SK-N-SH (cell line): ENCODE measurements at regions not wholly inside any gene's neighbourhood (a gene's known extent, or its start where the extent isn't known, plus 50 kb on each side); places are given as distances from the start of the nearest gene placed in this dataset.
A peak's percentile ranks its signal among the peaks of the same experiment; 100 is the strongest.

Experiments
- CTCF ChIA-PET: fragments of 300-600, 350-600 bp; formaldehyde crosslinking; extraction: SDS; loops from one replicate; lab custom pipeline; 2021; lab: Yijun Ruan, JAX
- POLR2A ChIA-PET: fragments of 350-600 bp; sonication (Branson Sonifier 250); formaldehyde crosslinking; extraction: SDS; loops from one replicate; lab custom pipeline; 2020; ENCODE audit warnings: antibody characterized with exemption, inconsistent platforms; lab: Yijun Ruan, JAX
- DNase-seq: peaks from one replicate; pipeline ENCODE4 v3.0.0; 2012
- H2AFZ ChIP-seq: fragments of 200-600 bp; sonication (generic); 2 replicates; pipeline ENCODE4 v1.8.1; 2016; ENCODE audit warnings: antibody characterized with exemption, mild to moderate bottlenecking, low read depth
- H3F3A ChIP-seq: fragments of 200-600 bp; sonication (generic); replicated peaks from 2 replicates; pipeline ENCODE3; 2016; ENCODE audit warnings: antibody characterized with exemption, mild to moderate bottlenecking; ENCODE audit not compliant: insufficient read depth
- H3K27ac ChIP-seq, 2 experiments: fragments of 200-500 bp in 1 of 2; fragments of 200-600 bp in 1 of 2; sonication (Bioruptor generic) in 1 of 2; sonication (generic), shearing (Covaris generic) in 1 of 2; 2 replicates each; pipeline versions ENCODE4 v1.5.1 to v1.6.1; 2014 to 2016; ENCODE audit warnings: low read depth in 2 of 2, inconsistent platforms in 1 of 2, low read length in 1 of 2, mild to moderate bottlenecking in 1 of 2, mixed read lengths in 1 of 2
- H3K27me3 ChIP-seq: fragments of 200-600 bp; sonication (generic), shearing (Covaris generic); 2 replicates; pipeline ENCODE4 v1.6.1; 2016; ENCODE audit warnings: mixed run types; ENCODE audit not compliant: insufficient read depth
- H3K36me3 ChIP-seq, 2 experiments: fragments of 200-500 bp in 1 of 2; fragments of 200-600 bp in 1 of 2; sonication (Bioruptor generic) in 1 of 2; sonication (generic) in 1 of 2; replicated peaks in 1 of 2; 2 replicates each; pipeline versions ENCODE3 to v1.5.1; 2014 to 2016; ENCODE audit warnings: low read length in 1 of 2, mild to moderate bottlenecking in 1 of 2; ENCODE audit not compliant: insufficient read depth in 2 of 2, control insufficient read depth in 1 of 2
- H3K4me1 ChIP-seq, 2 experiments: fragments of 200-500 bp in 1 of 2; fragments of 200-600 bp in 1 of 2; sonication (Bioruptor generic) in 1 of 2; sonication (generic), shearing (Covaris generic) in 1 of 2; 2 replicates each; pipeline versions ENCODE4 v1.5.1 to v1.6.1; 2014 to 2016; ENCODE audit warnings: low read depth in 1 of 2, low read length in 1 of 2, mixed run types in 1 of 2; ENCODE audit not compliant: insufficient read depth in 2 of 2, control insufficient read depth in 1 of 2
- H3K4me2 ChIP-seq: fragments of 200-600 bp; sonication (generic), shearing (Covaris generic); 2 replicates; pipeline ENCODE4 v1.6.1; 2017; ENCODE audit warnings: mixed run types
- H3K4me3 ChIP-seq, 2 experiments: fragments of 200-500 bp in 1 of 2; fragments of 200-600 bp in 1 of 2; sonication (Bioruptor generic) in 1 of 2; sonication (generic), shearing (Covaris generic) in 1 of 2; 2 replicates each; pipeline versions ENCODE4 v1.5.1 to v1.8.1; 2014 to 2016; ENCODE audit warnings: low read depth in 2 of 2, inconsistent platforms in 1 of 2, low read length in 1 of 2, mild to moderate bottlenecking in 1 of 2, mixed read lengths in 1 of 2, moderate library complexity in 1 of 2
- H3K79me2 ChIP-seq: fragments of 200-600 bp; sonication (generic); 2 replicates; pipeline ENCODE4 v1.8.1; 2017; ENCODE audit warnings: mild to moderate bottlenecking; ENCODE audit not compliant: insufficient read depth
- H3K9ac ChIP-seq: fragments of 200-600 bp; sonication (generic); 2 replicates; pipeline ENCODE4 v1.6.1; 2017; ENCODE audit warnings: mixed run types
- H3K9me2 ChIP-seq: fragments of 200-600 bp; sonication (generic); 2 replicates; pipeline ENCODE4 v1.6.1; 2017; ENCODE audit warnings: mixed run types
- H3K9me3 ChIP-seq: fragments of 200-600 bp; sonication (generic); 2 replicates; pipeline ENCODE4 v1.6.1; 2017; ENCODE audit warnings: mixed run types, mild to moderate bottlenecking, moderate library complexity
- H4K20me1 ChIP-seq: fragments of 200-600 bp; sonication (generic); 2 replicates; pipeline ENCODE4 v1.6.1; 2017; ENCODE audit warnings: mild to moderate bottlenecking, mixed run types; ENCODE audit not compliant: insufficient read depth
- CHD2 ChIP-seq: fragments of 150-350 bp; IDR thresholded peaks from 2 replicates; pipeline ENCODE4 v1.6.1; 2018; ENCODE audit warnings: low read length; ENCODE audit not compliant: partially characterized antibody
- CTCF ChIP-seq: fragments of 200-600 bp; sonication (generic); IDR thresholded peaks from 2 replicates; pipeline ENCODE4 v1.6.1; 2017; ENCODE audit warnings: antibody characterized with exemption, mild to moderate bottlenecking, moderate library complexity
- EP300 ChIP-seq, 2 experiments: IDR thresholded peaks; 2 replicates each; pipeline versions ENCODE4 v1.4.0 to v1.6.1; 2012; ENCODE audit warnings: borderline replicate concordance in 1 of 2, low read depth in 1 of 2, low read length in 1 of 2
- EZH2phosphoT487 ChIP-seq: fragments of 200-600 bp; sonication (generic); IDR thresholded peaks from 2 replicates; pipeline ENCODE4 v1.6.1; 2017; ENCODE audit warnings: low read depth, mixed run types, mild to moderate bottlenecking, antibody characterized with exemption, moderate library complexity, borderline replicate concordance
- FOSL2 ChIP-seq: IDR thresholded peaks from 2 replicates; pipeline ENCODE4 v1.4.0; 2012; ENCODE audit warnings: low read depth, mild to moderate bottlenecking, moderate library complexity, borderline replicate concordance
- FOXJ3 ChIP-seq: sonication (generic); formaldehyde crosslinking; IDR thresholded peaks from 2 replicates; pipeline ENCODE4 v1.5.1; 2020; ENCODE audit warnings: mild to moderate bottlenecking, missing genetic modification reagents
- FOXM1 ChIP-seq: IDR thresholded peaks from 2 replicates; pipeline ENCODE4 v1.4.0; 2012; ENCODE audit warnings: low read depth, mild to moderate bottlenecking
- GABPA ChIP-seq: IDR thresholded peaks from 2 replicates; pipeline ENCODE4 v1.4.0; 2012; ENCODE audit warnings: low read depth, mild to moderate bottlenecking
- GATA2 ChIP-seq: sonication (generic); formaldehyde crosslinking; IDR thresholded peaks from 2 replicates; pipeline ENCODE4 v1.5.0; 2020; ENCODE audit warnings: mild to moderate bottlenecking, missing genetic modification reagents
- IRF3 ChIP-seq: fragments of 150-350 bp; IDR thresholded peaks from 2 replicates; pipeline ENCODE4 v1.6.1; 2016; ENCODE audit warnings: mild to moderate bottlenecking, low read depth, low read length
- MAX ChIP-seq: IDR thresholded peaks from 2 replicates; pipeline ENCODE4 v1.4.0; 2012; ENCODE audit warnings: low read depth
- MEF2A ChIP-seq: IDR thresholded peaks from 2 replicates; pipeline ENCODE4 v1.4.0; 2012; ENCODE audit warnings: low read depth, borderline replicate concordance
- NFIC ChIP-seq: IDR thresholded peaks from 2 replicates; pipeline ENCODE4 v1.4.0; 2012; ENCODE audit warnings: borderline replicate concordance
- PBX3 ChIP-seq: IDR thresholded peaks from 2 replicates; pipeline ENCODE4; 2012
- RAD21 ChIP-seq: IDR thresholded peaks from 2 replicates; pipeline ENCODE4 v1.6.1; 2012; ENCODE audit warnings: mild to moderate bottlenecking, low read length
- REST ChIP-seq: IDR thresholded peaks from 2 replicates; pipeline ENCODE4 v1.6.1; 2012; ENCODE audit warnings: mild to moderate bottlenecking, low read depth, low read length, moderate library complexity
- RFX5 ChIP-seq: IDR thresholded peaks from 2 replicates; pipeline ENCODE4 v1.6.1; 2012; ENCODE audit warnings: mild to moderate bottlenecking, improper control_type of control experiment, low read length
- RXRA ChIP-seq: IDR thresholded peaks from 2 replicates; pipeline ENCODE4 v1.4.0; 2012; ENCODE audit warnings: low read depth, mild to moderate bottlenecking, borderline replicate concordance
- SIN3A ChIP-seq: IDR thresholded peaks from 2 replicates; pipeline ENCODE4 v1.6.1; 2012; ENCODE audit warnings: low read depth, mild to moderate bottlenecking, low read length, moderate library complexity, borderline replicate concordance
- TAF1 ChIP-seq: IDR thresholded peaks from 2 replicates; pipeline ENCODE4 v1.6.1; 2012; ENCODE audit warnings: low read depth, mild to moderate bottlenecking, low read length, moderate library complexity, borderline replicate concordance
- TCF12 ChIP-seq: IDR thresholded peaks from 2 replicates; pipeline ENCODE4 v1.4.0; 2012
- USF1 ChIP-seq: IDR thresholded peaks from 2 replicates; pipeline ENCODE4 v1.4.0; 2012; ENCODE audit warnings: low read depth, borderline replicate concordance
- USF2 ChIP-seq: fragments of 150-350 bp; IDR thresholded peaks from 2 replicates; pipeline ENCODE4 v1.6.1; 2017; ENCODE audit warnings: antibody characterized with exemption, low read length, low read depth, borderline replicate concordance
- WGBS: methylation state at CpG from one replicate; pipeline ENCODE4 v1.1.6; 2017; ENCODE audit warnings: low lambda C conversion rate; 5-methylcytosine and 5-hydroxymethylcytosine counted together

- Histone ChIP-seq H3F3A (peaks cover 3% of the 10 kb centered on the region), H3K9me2 (no peaks in the 10 kb centered on the region), H3K9me3 (no peaks in the 10 kb centered on the region), H3K79me2 (no peaks in the 10 kb centered on the region), H3K9ac (no peak overlapping the region), H3K36me3 (no peaks in the 10 kb centered on the region), H3K27ac (no peak overlapping the region), H2AFZ (no peak overlapping the region), H4K20me1 (no peaks in the 10 kb centered on the region), H3K27me3 (no peaks in the 10 kb centered on the region), H3K4me2 (no peak overlapping the region), H3K4me1 (no peaks in the 10 kb centered on the region), H3K4me3 (no peak overlapping the region)
- WGBS = 43% methylated on average over 19 of the region's 19 CpGs
- peak; percentile 53 for DNase-seq
- POLR2A ChIA-PET = no interaction called here
- CTCF ChIA-PET = no interaction called here
- no peak for TF ChIP-seq GATA2
- TF ChIP-seq CHD2 = no peak
- TF ChIP-seq USF1 = no peak
- no peak for TF ChIP-seq FOXJ3 (CRISPR knock-in tag)
- no peak for TF ChIP-seq USF2
- TF ChIP-seq RXRA = no peak
- no peak for TF ChIP-seq EZH2phosphoT487
- no peak for TF ChIP-seq REST
- no peak for TF ChIP-seq RFX5
- TF ChIP-seq TAF1 = no peak
- TF ChIP-seq SIN3A = no peak
- TF ChIP-seq CTCF = peak; percentile 75
- no peak; the same call in 1 of the 2 replicates for TF ChIP-seq TCF12
- TF ChIP-seq MAX = no peak
- TF ChIP-seq NFIC = no peak
- TF ChIP-seq FOXM1 = no peak
- TF ChIP-seq FOSL2 = peak; percentile 29; the same call in 1 of the 2 replicates
- no peak for TF ChIP-seq EP300 (IDR thresholded peaks at IDR 0.05; ENCODE audit: borderline replicate concordance in 1 of 2, low read depth in 1 of 2, low read length in 1 of 2)
- peak; percentile 90 for TF ChIP-seq RAD21
- TF ChIP-seq PBX3 = no peak
- no peak for TF ChIP-seq GABPA
- 0 out of 2 replicates have a peak, but pooled peaks have one; percentile 15 for TF ChIP-seq MEF2A
- no peak for TF ChIP-seq IRF3
Observed at GRCh38 chr1:70509996-70510876, 99.2 kb downstream of the CTH start.
